Endothelial cell of umbilical vein (primary cell): ENCODE measurements at regions not wholly inside any gene's neighbourhood (a gene's known extent, or its start where the extent isn't known, plus 50 kb on each side); places are given as distances from the start of the nearest gene placed in this dataset.

Experiments
- EZH2 ChIP-seq: IDR thresholded peaks from 2 replicates; pipeline ENCODE4 v1.6.1; 2012; ENCODE audit warnings: borderline replicate concordance, low read depth, mild to moderate bottlenecking, moderate library complexity, low read length, inconsistent platforms; ENCODE audit not compliant: severe bottlenecking
- JUN ChIP-seq: IDR thresholded peaks from 2 replicates; pipeline ENCODE4 v1.6.1; 2011; ENCODE audit warnings: borderline replicate concordance, low read depth; ENCODE audit not compliant: insufficient read length, insufficient read depth
- MYC ChIP-seq: IDR thresholded peaks from one replicate; pipeline ENCODE4 v1.6.1; 2011; ENCODE audit warnings: mild to moderate bottlenecking, low read depth, low read length
- POLR2A ChIP-seq: IDR thresholded peaks from 2 replicates; pipeline ENCODE4 v1.6.1; 2012; ENCODE audit warnings: low read depth, mild to moderate bottlenecking, control low read depth, low read length
- POLR2AphosphoS5 ChIP-seq: IDR thresholded peaks from 2 replicates; pipeline ENCODE4 v1.6.1; 2012; ENCODE audit warnings: low read depth, mild to moderate bottlenecking, control low read depth, low read length, moderate library complexity; ENCODE audit not compliant: insufficient read depth
- TF ChIP-seq, protein P1 (sequence below), 2 donors: IDR thresholded peaks; 1 replicate in 1 of 2; 2 replicates in 1 of 2; pipeline ENCODE4 v1.5.1; 2011; ENCODE audit warnings: low read length in 2 of 2, mild to moderate bottlenecking in 2 of 2, moderate library complexity in 2 of 2, control low read depth in 1 of 2, inconsistent platforms in 1 of 2, low read depth in 1 of 2; ENCODE audit not compliant: insufficient read depth in 1 of 2; ENCODE audit errors: extremely low read depth in 1 of 2
- TF ChIP-seq, protein P2 (sequence below): IDR thresholded peaks from 2 replicates; pipeline ENCODE4 v1.6.1; 2011; ENCODE audit not compliant: insufficient read depth, insufficient read length

DNA sequence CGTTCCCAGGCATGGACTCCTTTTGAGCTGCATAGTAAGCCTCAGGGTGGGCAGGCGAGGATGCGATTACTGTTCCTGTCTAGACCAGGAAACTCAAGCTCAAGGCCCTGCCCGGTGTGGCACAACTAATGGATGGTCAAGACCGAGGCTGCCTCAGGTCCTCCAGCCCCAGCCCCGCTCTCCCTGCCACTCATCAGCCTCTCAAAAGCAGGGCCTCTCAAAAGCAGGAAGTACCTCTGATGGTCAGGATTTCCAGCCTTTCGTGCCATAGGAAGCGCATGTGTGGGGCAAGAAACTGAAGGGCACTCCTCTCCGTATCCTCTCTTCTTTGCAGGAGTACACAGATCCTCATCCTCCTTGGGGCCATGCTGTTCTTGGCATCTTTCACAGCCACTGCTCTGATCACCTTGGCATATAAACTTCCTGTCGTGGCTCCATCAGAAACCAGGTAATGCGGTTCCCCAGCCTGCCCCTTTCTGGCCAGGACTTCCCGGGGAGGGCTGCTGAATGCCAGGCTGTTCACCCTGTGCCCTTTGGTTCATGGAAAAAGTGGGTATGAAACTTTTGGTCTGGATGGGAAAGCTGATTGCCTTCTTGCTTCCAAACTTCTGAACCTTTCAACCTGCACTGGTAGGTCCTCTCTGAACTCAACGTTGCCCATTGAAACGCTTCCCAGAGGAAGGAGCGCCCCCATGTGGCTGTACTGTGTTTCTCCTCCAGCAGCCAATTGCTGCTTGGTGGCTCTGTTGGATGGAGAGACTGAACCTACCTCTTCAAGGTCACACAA is 82.8 kb upstream of the SEC11C start:
- TF ChIP-seq, protein P1, sequence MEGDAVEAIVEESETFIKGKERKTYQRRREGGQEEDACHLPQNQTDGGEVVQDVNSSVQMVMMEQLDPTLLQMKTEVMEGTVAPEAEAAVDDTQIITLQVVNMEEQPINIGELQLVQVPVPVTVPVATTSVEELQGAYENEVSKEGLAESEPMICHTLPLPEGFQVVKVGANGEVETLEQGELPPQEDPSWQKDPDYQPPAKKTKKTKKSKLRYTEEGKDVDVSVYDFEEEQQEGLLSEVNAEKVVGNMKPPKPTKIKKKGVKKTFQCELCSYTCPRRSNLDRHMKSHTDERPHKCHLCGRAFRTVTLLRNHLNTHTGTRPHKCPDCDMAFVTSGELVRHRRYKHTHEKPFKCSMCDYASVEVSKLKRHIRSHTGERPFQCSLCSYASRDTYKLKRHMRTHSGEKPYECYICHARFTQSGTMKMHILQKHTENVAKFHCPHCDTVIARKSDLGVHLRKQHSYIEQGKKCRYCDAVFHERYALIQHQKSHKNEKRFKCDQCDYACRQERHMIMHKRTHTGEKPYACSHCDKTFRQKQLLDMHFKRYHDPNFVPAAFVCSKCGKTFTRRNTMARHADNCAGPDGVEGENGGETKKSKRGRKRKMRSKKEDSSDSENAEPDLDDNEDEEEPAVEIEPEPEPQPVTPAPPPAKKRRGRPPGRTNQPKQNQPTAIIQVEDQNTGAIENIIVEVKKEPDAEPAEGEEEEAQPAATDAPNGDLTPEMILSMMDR (IDR thresholded peaks at IDR 0.05; ENCODE audit: extremely low read depth in 1 of 2, insufficient read depth in 1 of 2, low read depth in 1 of 2, low read length in 2 of 2), result peak; percentile 77 to 87
- no peak for TF ChIP-seq POLR2AphosphoS5
- TF ChIP-seq POLR2A, result no peak
- TF ChIP-seq JUN, result no peak
- TF ChIP-seq EZH2, result no peak
- no peak for TF ChIP-seq MYC
- TF ChIP-seq, protein P2, sequence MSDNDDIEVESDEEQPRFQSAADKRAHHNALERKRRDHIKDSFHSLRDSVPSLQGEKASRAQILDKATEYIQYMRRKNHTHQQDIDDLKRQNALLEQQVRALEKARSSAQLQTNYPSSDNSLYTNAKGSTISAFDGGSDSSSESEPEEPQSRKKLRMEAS, result no peak
